PC-3 (cell line): ENCODE measurements at regions not wholly inside any gene's neighbourhood (a gene's known extent, or its start where the extent isn't known, plus 50 kb on each side); places are given as distances from the start of the nearest gene placed in this dataset.

ENCODE experiments used
- EZH2 ChIP-seq: fragments of 300-600 bp; sonication (generic); IDR thresholded peaks from one replicate; pipeline ENCODE4 v1.6.1; 2017; ENCODE audit warnings: antibody characterized with exemption, mild to moderate bottlenecking, low read length; ENCODE audit not compliant: unreplicated experiment
- EZH2phosphoT487 ChIP-seq: fragments of 300-600 bp; sonication (generic); IDR thresholded peaks from 2 replicates; pipeline ENCODE4 v1.6.1; 2018; ENCODE audit warnings: mild to moderate bottlenecking, antibody characterized with exemption, low read length, borderline replicate concordance
- TF ChIP-seq, protein P1 (sequence below): fragments of 300-600 bp; sonication (generic); conservative IDR thresholded peaks from 2 replicates; pipeline ENCODE4 v1.5.1; 2017; ENCODE audit warnings: antibody characterized with exemption, low read depth, mild to moderate bottlenecking, low read length

DNA sequence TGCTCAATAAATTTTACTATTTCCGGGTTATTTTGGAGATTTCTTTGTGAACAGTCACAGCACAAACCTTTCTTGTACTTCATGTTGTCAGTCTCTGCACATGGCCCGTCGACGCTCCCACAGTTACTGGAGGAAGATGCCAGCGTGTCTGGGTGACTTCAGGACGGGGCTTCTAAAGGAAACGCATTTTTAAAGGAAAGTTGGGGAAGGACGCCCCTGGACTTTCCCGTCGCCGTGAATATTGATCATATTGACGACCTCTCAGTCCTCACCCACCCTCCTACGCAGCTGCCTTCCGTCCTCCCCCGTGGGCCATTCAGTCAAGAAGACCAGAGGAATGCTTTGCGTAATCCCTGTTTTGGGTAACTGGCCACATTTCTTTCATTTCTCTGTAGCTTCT, 71.1 kb upstream of the SNTG2 start:
- TF ChIP-seq, protein P1, sequence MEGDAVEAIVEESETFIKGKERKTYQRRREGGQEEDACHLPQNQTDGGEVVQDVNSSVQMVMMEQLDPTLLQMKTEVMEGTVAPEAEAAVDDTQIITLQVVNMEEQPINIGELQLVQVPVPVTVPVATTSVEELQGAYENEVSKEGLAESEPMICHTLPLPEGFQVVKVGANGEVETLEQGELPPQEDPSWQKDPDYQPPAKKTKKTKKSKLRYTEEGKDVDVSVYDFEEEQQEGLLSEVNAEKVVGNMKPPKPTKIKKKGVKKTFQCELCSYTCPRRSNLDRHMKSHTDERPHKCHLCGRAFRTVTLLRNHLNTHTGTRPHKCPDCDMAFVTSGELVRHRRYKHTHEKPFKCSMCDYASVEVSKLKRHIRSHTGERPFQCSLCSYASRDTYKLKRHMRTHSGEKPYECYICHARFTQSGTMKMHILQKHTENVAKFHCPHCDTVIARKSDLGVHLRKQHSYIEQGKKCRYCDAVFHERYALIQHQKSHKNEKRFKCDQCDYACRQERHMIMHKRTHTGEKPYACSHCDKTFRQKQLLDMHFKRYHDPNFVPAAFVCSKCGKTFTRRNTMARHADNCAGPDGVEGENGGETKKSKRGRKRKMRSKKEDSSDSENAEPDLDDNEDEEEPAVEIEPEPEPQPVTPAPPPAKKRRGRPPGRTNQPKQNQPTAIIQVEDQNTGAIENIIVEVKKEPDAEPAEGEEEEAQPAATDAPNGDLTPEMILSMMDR = no peak
- TF ChIP-seq EZH2 (no peak), EZH2phosphoT487 (no peak)
